OCI-LY7 (cell line): ENCODE measurements at regions not wholly inside any gene's neighbourhood (a gene's known extent, or its start where the extent isn't known, plus 50 kb on each side); places are given as distances from the start of the nearest gene placed in this dataset.

Experiments used
- BruUV-seq: library from RNA; stranded (reverse); fragments of 400-500 nt; replicated peaks from 2 replicates; lab custom pipeline; 2021; lab: Mats Ljungman, UMichigan
- CTCF ChIA-PET: fragments of 300-600 bp; sonication (Branson Sonifier 250); formaldehyde crosslinking; loops from one replicate; lab custom pipeline; 2022; ENCODE audit warnings: antibody characterized with exemption; ENCODE audit not compliant: unreplicated experiment; lab: Charles Lee
- POLR2A ChIA-PET: fragments of 300-600 bp; sonication (Branson Sonifier 250); formaldehyde crosslinking; loops from one replicate; lab custom pipeline; 2022; ENCODE audit warnings: antibody characterized with exemption; lab: Charles Lee
- DNase-seq: peaks from one replicate; pipeline ENCODE4 v3.0.0-alpha.2; 2015; ENCODE audit warnings: low spot score
- H2AFZ ChIP-seq: fragments of 200-600 bp; sonication (generic), shearing (Covaris generic); 2 replicates; pipeline ENCODE4 v1.6.1; 2014; ENCODE audit warnings: mild to moderate bottlenecking, antibody characterized with exemption, low read length, moderate library complexity
- H3K27ac ChIP-seq: fragments of 200-600 bp; sonication (generic); 2 replicates; pipeline ENCODE4 v1.5.1; 2014; ENCODE audit warnings: mixed run types, low read depth, mild to moderate bottlenecking, moderate library complexity, low read length, inconsistent platforms; ENCODE audit not compliant: poor library complexity, severe bottlenecking
- H3K36me3 ChIP-seq: fragments of 200-600 bp; sonication (generic); 2 replicates; pipeline ENCODE4 v1.6.1; 2014; ENCODE audit warnings: mild to moderate bottlenecking, antibody characterized with exemption, low read length, moderate library complexity, mixed read lengths; ENCODE audit not compliant: insufficient read depth
- H3K4me1 ChIP-seq: fragments of 200-600 bp; sonication (generic); 2 replicates; pipeline ENCODE4 v1.5.1; 2014; ENCODE audit warnings: mild to moderate bottlenecking, low read length; ENCODE audit not compliant: insufficient read depth, poor library complexity, severe bottlenecking
- H3K4me2 ChIP-seq: fragments of 200-600 bp; sonication (generic); 2 replicates; pipeline ENCODE4 v1.6.1; 2014; ENCODE audit warnings: mild to moderate bottlenecking, low read length
- H3K4me3 ChIP-seq: fragments of 200-600 bp; sonication (generic); 2 replicates; pipeline ENCODE4 v1.5.1; 2014; ENCODE audit warnings: mild to moderate bottlenecking, low read depth, low read length; ENCODE audit not compliant: poor library complexity, severe bottlenecking
- H3K79me2 ChIP-seq: fragments of 200-600 bp; sonication (generic); 2 replicates; pipeline ENCODE4 v1.6.1; 2016; ENCODE audit warnings: low read depth, mild to moderate bottlenecking, low read length, moderate library complexity, mixed read lengths; ENCODE audit not compliant: insufficient read depth
- H3K9me2 ChIP-seq: fragments of 200-600 bp; sonication (generic); 2 replicates; pipeline ENCODE4 v1.6.1; 2016; ENCODE audit warnings: mild to moderate bottlenecking, low read length, mixed read lengths; ENCODE audit not compliant: insufficient read depth
- H3K9me3 ChIP-seq: fragments of 200-600 bp; sonication (generic); 2 replicates; pipeline ENCODE4 v1.6.1; 2014; ENCODE audit warnings: mild to moderate bottlenecking, mixed run types, low read length, mixed read lengths
- H4K20me1 ChIP-seq: fragments of 200-600 bp; sonication (generic); 2 replicates; pipeline ENCODE4 v1.6.1; 2014; ENCODE audit warnings: mild to moderate bottlenecking, antibody characterized with exemption, low read length, moderate library complexity, mixed read lengths; ENCODE audit not compliant: insufficient read depth
- EZH2phosphoT487 ChIP-seq: fragments of 200-600 bp; sonication (generic); IDR thresholded peaks from 2 replicates; pipeline ENCODE4 v1.6.1; 2018; ENCODE audit warnings: low read depth, borderline replicate concordance, mild to moderate bottlenecking, mixed run types, antibody characterized with exemption, low read length, moderate library complexity, mixed read lengths
- intact Hi-C: fragments of 100-400 bp; cut with micrococcal nuclease; formaldehyde crosslinking; loops from one replicate; pipeline ENCODE4 v1.10.0; 2022; ENCODE audit not compliant: unreplicated experiment
- TF ChIP-seq, protein P1 (sequence below): fragments of 200-600 bp; sonication (generic); conservative IDR thresholded peaks from 2 replicates; pipeline ENCODE4 v1.5.1; 2014; ENCODE audit warnings: mild to moderate bottlenecking, antibody characterized with exemption, low read length, moderate library complexity, mixed read lengths

DNA sequence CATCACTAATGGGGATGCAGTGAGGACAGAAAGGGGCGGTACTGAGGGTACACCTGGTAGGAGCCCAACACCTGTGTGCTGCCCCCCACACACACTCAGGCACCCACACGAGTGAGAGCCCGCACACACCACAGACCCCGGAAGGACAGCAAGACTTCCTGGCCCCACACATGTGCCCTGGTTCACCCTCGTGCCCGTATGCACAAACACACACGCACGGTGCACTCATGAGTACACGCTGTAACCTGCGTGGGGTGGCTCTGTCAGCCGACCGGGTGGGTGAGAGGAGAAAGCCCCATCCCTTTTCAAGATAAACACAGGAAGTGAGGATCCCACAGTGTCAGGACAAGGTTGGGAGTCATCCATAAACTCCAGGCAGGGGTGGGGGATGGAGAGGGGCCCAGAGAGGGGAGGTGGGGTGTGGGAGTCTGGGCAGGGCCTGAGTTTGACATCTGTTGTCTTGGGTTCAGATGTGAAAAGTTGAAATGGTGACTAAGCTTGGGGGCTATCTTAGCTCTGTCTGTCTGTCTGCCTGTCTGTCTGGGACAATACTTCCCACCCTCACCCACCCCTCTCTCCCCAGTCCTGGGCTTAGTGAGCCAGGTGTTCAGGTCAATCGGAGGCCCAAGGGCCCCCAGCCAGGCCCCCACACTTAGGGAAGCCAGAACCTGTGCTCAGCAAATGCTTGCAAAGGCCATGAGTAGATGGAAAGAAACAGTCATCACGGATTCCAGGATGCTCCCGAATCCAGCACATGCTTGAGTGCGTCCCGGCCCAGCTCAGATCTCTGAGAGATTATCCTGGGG, 119.8 kb upstream of the ZBTB40 start:
- no peak for TF ChIP-seq EZH2phosphoT487
- TF ChIP-seq, protein P1, sequence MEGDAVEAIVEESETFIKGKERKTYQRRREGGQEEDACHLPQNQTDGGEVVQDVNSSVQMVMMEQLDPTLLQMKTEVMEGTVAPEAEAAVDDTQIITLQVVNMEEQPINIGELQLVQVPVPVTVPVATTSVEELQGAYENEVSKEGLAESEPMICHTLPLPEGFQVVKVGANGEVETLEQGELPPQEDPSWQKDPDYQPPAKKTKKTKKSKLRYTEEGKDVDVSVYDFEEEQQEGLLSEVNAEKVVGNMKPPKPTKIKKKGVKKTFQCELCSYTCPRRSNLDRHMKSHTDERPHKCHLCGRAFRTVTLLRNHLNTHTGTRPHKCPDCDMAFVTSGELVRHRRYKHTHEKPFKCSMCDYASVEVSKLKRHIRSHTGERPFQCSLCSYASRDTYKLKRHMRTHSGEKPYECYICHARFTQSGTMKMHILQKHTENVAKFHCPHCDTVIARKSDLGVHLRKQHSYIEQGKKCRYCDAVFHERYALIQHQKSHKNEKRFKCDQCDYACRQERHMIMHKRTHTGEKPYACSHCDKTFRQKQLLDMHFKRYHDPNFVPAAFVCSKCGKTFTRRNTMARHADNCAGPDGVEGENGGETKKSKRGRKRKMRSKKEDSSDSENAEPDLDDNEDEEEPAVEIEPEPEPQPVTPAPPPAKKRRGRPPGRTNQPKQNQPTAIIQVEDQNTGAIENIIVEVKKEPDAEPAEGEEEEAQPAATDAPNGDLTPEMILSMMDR: no peak
- H3K4me2 ChIP-seq: no peak overlapping the region
- H3K9me2 ChIP-seq: no peaks in the 10 kb centered on the region
- H2AFZ ChIP-seq: no peak overlapping the region
- H3K4me1 ChIP-seq: peaks cover 3% of the 10 kb centered on the region
- no peaks in the 10 kb centered on the region for H3K36me3 ChIP-seq
- H3K79me2 ChIP-seq: no peaks in the 10 kb centered on the region
- CTCF ChIA-PET: no interaction called here
- H3K27ac ChIP-seq: no peak overlapping the region
- POLR2A ChIA-PET: no interaction called here
- no peak for DNase-seq
- intact Hi-C loops: no loop called here
- H4K20me1 ChIP-seq: no peaks in the 10 kb centered on the region
- BruUV-seq: no TSS peak
- H3K9me3 ChIP-seq: no peaks in the 10 kb centered on the region
- H3K4me3 ChIP-seq: no peak overlapping the region

DNA sequence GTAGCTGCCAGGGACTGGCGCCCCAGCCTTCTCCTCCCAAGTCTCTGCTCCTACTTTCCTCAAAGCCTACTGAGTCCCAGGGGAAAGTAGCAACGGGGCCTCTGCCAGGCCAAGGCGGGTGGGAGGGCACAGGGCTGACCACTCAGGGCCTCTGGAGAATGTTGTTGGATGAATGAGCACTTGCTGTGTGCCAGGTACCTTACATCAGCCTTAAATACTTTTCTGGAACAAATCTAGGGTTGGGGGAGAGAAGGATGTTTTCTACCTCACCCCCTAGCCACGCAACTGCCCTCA, 119.3 kb upstream of the ZBTB40 start:
- intact Hi-C loops: no loop called here
- no peaks in the 10 kb centered on the region for H4K20me1 ChIP-seq
- peaks cover 3% of the 10 kb centered on the region for H3K4me1 ChIP-seq
- no peaks in the 10 kb centered on the region for H3K9me3 ChIP-seq
- CTCF ChIA-PET: no interaction called here
- BruUV-seq: no TSS peak
- H2AFZ ChIP-seq: no peak overlapping the region
- H3K79me2 ChIP-seq: no peaks in the 10 kb centered on the region
- H3K4me3 ChIP-seq: no peak overlapping the region
- no peak overlapping the region for H3K27ac ChIP-seq
- H3K9me2 ChIP-seq: no peaks in the 10 kb centered on the region
- DNase-seq: no peak
- H3K36me3 ChIP-seq: no peaks in the 10 kb centered on the region
- no peak for TF ChIP-seq EZH2phosphoT487
- TF ChIP-seq, protein P1: no peak
- POLR2A ChIA-PET: no interaction called here
- no peak overlapping the region for H3K4me2 ChIP-seq

DNA sequence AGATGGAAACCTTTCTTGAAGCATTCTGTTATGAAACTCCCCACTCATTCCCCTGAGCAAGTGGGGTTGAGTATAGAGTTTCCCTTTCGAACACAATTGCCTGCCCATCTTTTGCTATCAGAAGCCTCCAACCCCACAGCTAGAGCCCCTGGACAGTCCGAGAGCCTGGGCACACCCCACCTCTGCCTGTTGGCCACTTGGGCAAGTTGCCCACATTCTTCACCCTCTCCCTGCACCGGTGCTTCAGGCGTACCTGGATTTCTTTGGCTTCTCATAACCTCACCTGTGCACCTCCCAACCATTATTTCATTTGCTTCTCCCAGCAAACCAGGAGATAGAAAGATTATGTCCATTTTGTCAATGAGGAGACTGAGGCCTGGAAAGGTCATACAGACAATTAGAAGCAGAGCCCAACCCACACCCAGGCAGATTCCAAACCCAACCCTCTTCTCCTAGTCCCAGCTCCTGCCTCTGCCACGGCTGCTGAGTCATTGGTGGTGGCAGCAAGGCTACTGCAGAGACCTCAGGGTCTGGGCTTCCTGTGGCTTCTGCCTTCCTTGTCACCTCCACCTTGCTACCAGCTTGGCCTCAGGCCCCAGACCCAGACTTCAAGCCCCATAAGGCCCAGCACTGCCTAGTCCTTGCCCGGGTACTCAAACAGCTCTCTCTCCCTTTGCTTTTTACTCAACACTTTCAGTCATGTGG, 118.7 kb upstream of the ZBTB40 start:
- ChIA-PET CTCF (no interaction called here), POLR2A (no interaction called here)
- no peak for DNase-seq
- Histone ChIP-seq H3K79me2 (no peaks in the 10 kb centered on the region), H3K27ac (no peak overlapping the region), H3K36me3 (no peaks in the 10 kb centered on the region), H2AFZ (no peak overlapping the region), H3K9me2 (no peaks in the 10 kb centered on the region), H4K20me1 (no peaks in the 10 kb centered on the region), H3K4me1 (peaks cover 3% of the 10 kb centered on the region), H3K4me2 (no peak overlapping the region), H3K4me3 (no peak overlapping the region), H3K9me3 (no peaks in the 10 kb centered on the region)
- BruUV-seq: no TSS peak
- intact Hi-C loops: no loop called here
- TF ChIP-seq, protein P1: no peak
- no peak for TF ChIP-seq EZH2phosphoT487
